ENCODE measurements at regions not wholly inside any gene's neighbourhood (a gene's known extent, or its start where the extent isn't known, plus 50 kb on each side); places are given as distances from the start of the nearest gene placed in this dataset.
A peak's percentile ranks its signal among the peaks of the same experiment; 100 is the strongest.

- no peak for DNase-seq (ENCODE audit: low read depth in 2 of 3, low spot score in 2 of 3)
Measured at GRCh38 chr16:66267292-66268014, 99.0 kb upstream of the CDH5 start.

- DNase-seq (ENCODE audit: low read depth in 2 of 3, low spot score in 2 of 3) = peak in 2 of 3 donors; percentile 37 to 54
Measured at GRCh38 chr16:66266436-66267291, 99.8 kb upstream of the CDH5 start.

- DNase-seq (ENCODE audit: low read depth in 2 of 3, low spot score in 2 of 3) = no peak
Measured at GRCh38 chr16:66265556-66266141, 100.8 kb upstream of the CDH5 start.

GRCh38 chr16:66265048-66265415, 101.5 kb upstream of the CDH5 start:
- no peak for DNase-seq (ENCODE audit: low read depth in 2 of 3, low spot score in 2 of 3)

- no peak for DNase-seq (ENCODE audit: low read depth in 2 of 3, low spot score in 2 of 3)
Measured at GRCh38 chr16:66264311-66265047, 102.0 kb upstream of the CDH5 start.

GRCh38 chr16:66263973-66264310, 102.5 kb upstream of the CDH5 start:
- DNase-seq (ENCODE audit: low read depth in 2 of 3, low spot score in 2 of 3) = no peak

GRCh38 chr16:66263168-66263972, 103.1 kb upstream of the CDH5 start:
- DNase-seq (ENCODE audit: low read depth in 2 of 3, low spot score in 2 of 3) = no peak

GRCh38 chr16:66262253-66263167, 104.0 kb upstream of the CDH5 start:
- DNase-seq (ENCODE audit: low read depth in 2 of 3, low spot score in 2 of 3) = no peak

GRCh38 chr16:66261826-66262225, 104.7 kb upstream of the CDH5 start:
- DNase-seq (ENCODE audit: low read depth in 2 of 3, low spot score in 2 of 3) = peak in 1 of 3 donors; percentile 9

- DNase-seq (ENCODE audit: low read depth in 2 of 3, low spot score in 2 of 3) = no peak
Measured at GRCh38 chr16:66260522-66261254, 105.8 kb upstream of the CDH5 start.

- DNase-seq (ENCODE audit: low read depth in 2 of 3, low spot score in 2 of 3) = no peak
Measured at GRCh38 chr16:66258916-66259845, 107.3 kb upstream of the CDH5 start.

GRCh38 chr16:66256919-66257318, 109.6 kb upstream of the CDH5 start:
- DNase-seq (ENCODE audit: low read depth in 2 of 3, low spot score in 2 of 3) = no peak

GRCh38 chr16:66255647-66256046, 110.8 kb upstream of the CDH5 start:
- no peak for DNase-seq (ENCODE audit: low read depth in 2 of 3, low spot score in 2 of 3)

- DNase-seq (ENCODE audit: low read depth in 2 of 3, low spot score in 2 of 3) = no peak
Measured at GRCh38 chr16:66254751-66255150, 111.7 kb upstream of the CDH5 start.

GRCh38 chr16:66254106-66254505, 112.4 kb upstream of the CDH5 start:
- DNase-seq (ENCODE audit: low read depth in 2 of 3, low spot score in 2 of 3) = no peak

GRCh38 chr16:66251476-66252160, 114.9 kb upstream of the CDH5 start:
- no peak for DNase-seq (ENCODE audit: low read depth in 2 of 3, low spot score in 2 of 3)

All from hematopoietic multipotent progenitor cell (in vitro differentiated cells).